CD4-positive, CD25-positive, alpha-beta regulatory T cell (primary cell): ENCODE measurements at regions not wholly inside any gene's neighbourhood (a gene's known extent, or its start where the extent isn't known, plus 50 kb on each side); places are given as distances from the start of the nearest gene placed in this dataset.
"Not testable (repeated sequence)": the region's sequence is repeated elsewhere in the genome, so short reads cannot be mapped to it uniquely, and the experiment has no call there.

Experiments used
- ATAC-seq, 2 donors: fragments of 150-1000 bp; cut with Tn5 transposase; one replicate each; pipeline ENCODE4 v1.10.0; 2021; ENCODE audit warnings: low read depth in 2 of 2, moderate number of reproducible peaks in 2 of 2, moderate library complexity in 1 of 2
- DNase-seq, 3 donors: peaks; one replicate each; pipeline versions ENCODE4 v3.0.0 to v3.0.0-alpha.2; 2012 to 2022; ENCODE audit warnings: mixed read lengths in 1 of 3
- H3K27ac ChIP-seq: one replicate; pipeline ENCODE4 v1.7.0; 2013; ENCODE audit warnings: mild to moderate bottlenecking, low read length; ENCODE audit not compliant: insufficient read depth, poor library complexity, severe bottlenecking
- H3K27me3 ChIP-seq: one replicate; pipeline ENCODE4 v1.7.0; 2013; ENCODE audit warnings: low read length; ENCODE audit not compliant: control insufficient read depth, insufficient read depth
- H3K36me3 ChIP-seq: one replicate; pipeline ENCODE4 v1.7.0; 2013; ENCODE audit warnings: mild to moderate bottlenecking, low read length, moderate library complexity; ENCODE audit not compliant: control insufficient read depth, insufficient read depth
- H3K4me1 ChIP-seq: 2 replicates; pipeline ENCODE4 v1.7.0; 2013; ENCODE audit warnings: mild to moderate bottlenecking, low read length; ENCODE audit not compliant: insufficient read depth, control insufficient read depth, poor library complexity, severe bottlenecking
- H3K4me3 ChIP-seq: one replicate; pipeline ENCODE4 v1.7.0; 2013; ENCODE audit warnings: low read depth, mild to moderate bottlenecking, low read length, moderate library complexity
- H3K9me3 ChIP-seq, 2 experiments: 1 replicate in 1 of 2; 2 replicates in 1 of 2; pipeline ENCODE4 v1.7.0; 2013; ENCODE audit warnings: low read length in 2 of 2, mild to moderate bottlenecking in 1 of 2, moderate library complexity in 1 of 2; ENCODE audit not compliant: control insufficient read depth in 2 of 2
- H3K27ac Mint-ChIP-seq, 3 donors: one replicate each; pipeline ENCODE4 v1.8.0; 2020 to 2022; ENCODE audit warnings: mild to moderate bottlenecking in 3 of 3, mixed read lengths in 3 of 3, moderate library complexity in 2 of 3
- H3K27me3 Mint-ChIP-seq: one replicate; pipeline ENCODE4 v1.8.0; 2022; ENCODE audit warnings: mild to moderate bottlenecking, mixed read lengths
- H3K36me3 Mint-ChIP-seq: one replicate; pipeline ENCODE4 v1.8.0; 2020; ENCODE audit warnings: mixed read lengths
- H3K4me1 Mint-ChIP-seq, 4 donors: one replicate each; pipeline ENCODE4 v1.8.0; 2020 to 2022; ENCODE audit warnings: mixed read lengths in 4 of 4, mild to moderate bottlenecking in 1 of 4
- H3K4me3 Mint-ChIP-seq, 4 donors: one replicate each; pipeline ENCODE4 v1.8.0; 2020 to 2022; ENCODE audit warnings: mild to moderate bottlenecking in 4 of 4, mixed read lengths in 4 of 4, moderate library complexity in 3 of 4
- H3K9me3 Mint-ChIP-seq, 7 donors: one replicate each; pipeline ENCODE4 v1.8.0; 2020 to 2022; ENCODE audit warnings: mixed read lengths in 7 of 7, mild to moderate bottlenecking in 3 of 7, moderate library complexity in 2 of 7

DNA sequence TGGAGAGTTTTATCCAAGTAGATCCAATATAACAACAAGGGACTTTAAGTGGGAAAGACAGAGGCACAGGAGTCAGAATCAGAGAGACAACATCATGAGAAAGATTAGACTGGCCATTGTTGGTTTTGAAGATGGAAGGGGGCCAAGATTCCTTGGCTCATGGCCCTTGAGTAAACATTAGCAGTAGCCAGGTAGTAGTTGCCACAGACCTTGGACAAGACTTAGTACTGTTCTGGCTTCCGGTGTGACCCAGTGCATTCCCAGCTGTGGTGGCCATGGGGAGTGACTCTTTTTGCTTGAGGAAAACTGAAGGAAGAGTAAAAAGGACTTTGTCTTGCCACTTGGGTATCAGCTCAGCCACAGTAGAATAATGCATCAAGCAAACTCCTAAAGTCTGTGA lies 462.2 kb upstream of the CPXCR1 start:
- H3K36me3 ChIP-seq = no peaks in the 10 kb centered on the region
- H3K4me3 ChIP-seq = no peak overlapping the region
- Mint-ChIP-seq H3K4me1 (no peaks in the 10 kb centered on the region), H3K27me3 (no peaks in the 10 kb centered on the region), H3K27ac (no peak overlapping the region), H3K4me3 (no peak overlapping the region), H3K9me3 (peaks cover 0 to 6% (median 1%) of the 10 kb centered on the region in 7 donors), H3K36me3 (no peaks in the 10 kb centered on the region)
- no peak overlapping the region for H3K27ac ChIP-seq
- no peaks in the 10 kb centered on the region for H3K4me1 ChIP-seq
- DNase-seq = no peak
- no peak for ATAC-seq
- no peaks in the 10 kb centered on the region for H3K27me3 ChIP-seq
- H3K9me3 ChIP-seq = no peaks in the 10 kb centered on the region

DNA sequence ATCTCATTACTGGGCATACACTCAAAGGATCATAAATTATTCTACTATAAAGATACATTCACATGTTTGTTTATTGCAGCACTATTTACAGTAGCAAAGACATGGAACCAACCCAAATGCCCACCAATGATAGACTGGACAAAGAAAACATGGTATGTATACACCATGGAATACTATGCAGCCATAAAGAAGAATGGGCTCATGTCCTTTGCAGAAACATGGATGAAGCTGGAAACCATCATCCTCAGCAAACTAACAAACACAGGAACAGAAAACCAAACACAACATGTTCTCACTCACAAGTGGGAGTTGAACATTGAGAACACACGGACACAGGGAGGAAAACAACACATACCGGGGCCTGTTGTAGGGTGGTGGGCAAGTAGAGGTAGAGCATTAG lies 433.1 kb upstream of the CPXCR1 start:
- H3K27me3 ChIP-seq, H3K36me3 ChIP-seq, H3K4me3 Mint-ChIP-seq, H3K27me3 Mint-ChIP-seq, H3K36me3 Mint-ChIP-seq, H3K4me3 ChIP-seq, H3K4me1 ChIP-seq, H3K27ac Mint-ChIP-seq, H3K4me1 Mint-ChIP-seq, DNase-seq, H3K9me3 ChIP-seq, H3K27ac ChIP-seq, ATAC-seq: not testable (repeated sequence)
- H3K9me3 Mint-ChIP-seq = peaks cover 0 to 27% (median 9%) of the 10 kb centered on the region in 7 donors

DNA sequence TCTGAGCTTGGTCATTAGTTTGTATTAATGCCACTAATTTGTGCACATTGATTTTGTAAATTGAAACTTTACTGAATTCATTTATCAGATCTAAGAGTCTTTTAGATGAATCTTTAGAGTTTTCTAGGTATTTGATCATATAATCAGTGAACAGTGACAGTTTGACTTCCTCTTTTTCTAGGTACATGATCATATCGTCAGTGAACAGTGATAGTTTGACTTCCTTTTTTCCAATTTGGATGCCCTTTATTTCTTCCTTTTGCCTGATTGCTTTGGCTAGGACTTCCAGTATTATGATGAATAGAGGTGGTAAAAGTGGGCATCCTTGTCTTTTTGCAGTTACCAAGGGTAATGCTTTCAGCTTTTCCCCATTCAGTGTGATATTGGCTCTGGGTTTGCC lies 421.4 kb upstream of the CPXCR1 start:
- H3K4me1 ChIP-seq = no peaks in the 10 kb centered on the region
- no peaks in the 10 kb centered on the region for H3K36me3 ChIP-seq
- H3K9me3 Mint-ChIP-seq = peaks cover 0 to 5% (median 0%) of the 10 kb centered on the region in 7 donors
- H3K36me3 Mint-ChIP-seq = no peaks in the 10 kb centered on the region
- no peaks in the 10 kb centered on the region for H3K27me3 Mint-ChIP-seq
- H3K27me3 ChIP-seq = no peaks in the 10 kb centered on the region
- H3K27ac Mint-ChIP-seq = no peak overlapping the region
- no peaks in the 10 kb centered on the region for H3K4me1 Mint-ChIP-seq
- no peak for ATAC-seq
- no peaks in the 10 kb centered on the region for H3K9me3 ChIP-seq
- no peak overlapping the region for H3K4me3 ChIP-seq
- no peak overlapping the region for H3K4me3 Mint-ChIP-seq
- H3K27ac ChIP-seq = no peak overlapping the region
- DNase-seq = no peak

DNA sequence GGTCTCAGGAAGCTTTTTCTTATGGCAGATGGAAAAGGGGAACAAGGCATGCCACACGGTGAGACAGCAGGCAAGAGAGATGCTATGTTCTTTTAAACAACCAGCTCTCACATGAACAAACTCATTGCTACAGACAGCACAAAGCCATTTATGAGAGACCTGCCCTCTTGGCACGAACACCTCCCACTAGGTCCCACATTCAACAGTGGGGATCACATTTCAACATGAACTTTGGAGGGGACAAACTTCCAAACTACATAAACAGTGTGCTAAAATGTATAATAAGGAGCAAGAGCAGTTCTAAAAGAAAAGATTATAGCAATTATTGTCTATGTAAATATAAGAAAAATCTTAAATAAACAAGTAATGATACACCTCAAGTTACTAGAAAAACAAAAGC lies 391.8 kb upstream of the CPXCR1 start:
- H3K4me3 Mint-ChIP-seq = no peak overlapping the region
- H3K9me3 ChIP-seq = no peaks in the 10 kb centered on the region
- no peaks in the 10 kb centered on the region for H3K27me3 Mint-ChIP-seq
- peaks cover 0 to 4% (median 0%) of the 10 kb centered on the region in 7 donors for H3K9me3 Mint-ChIP-seq
- no peaks in the 10 kb centered on the region for H3K36me3 Mint-ChIP-seq
- H3K4me3 ChIP-seq = no peak overlapping the region
- DNase-seq (no peak), ATAC-seq (no peak)
- H3K4me1 Mint-ChIP-seq = no peaks in the 10 kb centered on the region
- H3K36me3 ChIP-seq = no peaks in the 10 kb centered on the region
- H3K4me1 ChIP-seq = no peaks in the 10 kb centered on the region
- no peaks in the 10 kb centered on the region for H3K27me3 ChIP-seq
- no peak overlapping the region for H3K27ac ChIP-seq
- H3K27ac Mint-ChIP-seq = no peak overlapping the region

DNA sequence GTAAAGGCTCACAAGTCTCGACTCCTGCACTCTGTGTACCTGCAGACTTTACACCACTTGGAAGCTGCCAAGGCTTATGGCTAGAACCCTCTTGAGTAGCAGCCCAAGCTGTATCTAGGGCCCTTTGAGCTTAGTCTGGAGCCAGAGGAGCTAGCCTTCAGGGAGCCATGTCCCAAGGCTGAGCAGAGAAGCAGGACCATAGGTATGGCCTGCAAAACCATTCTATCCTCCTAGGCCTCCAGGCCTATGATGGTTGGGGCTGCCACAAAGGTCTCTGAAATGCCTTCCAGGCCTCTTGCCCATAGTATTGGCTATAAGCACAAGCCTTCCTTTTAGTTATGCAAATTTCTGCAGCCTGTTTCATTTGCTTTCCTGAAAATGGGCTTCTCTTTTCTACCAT lies 380.7 kb upstream of the CPXCR1 start:
- ATAC-seq = no peak
- H3K9me3 Mint-ChIP-seq = peaks cover 0 to 8% (median 0%) of the 10 kb centered on the region in 7 donors
- H3K36me3 Mint-ChIP-seq = no peaks in the 10 kb centered on the region
- no peaks in the 10 kb centered on the region for H3K27me3 ChIP-seq
- no peaks in the 10 kb centered on the region for H3K27me3 Mint-ChIP-seq
- no peak overlapping the region for H3K27ac Mint-ChIP-seq
- DNase-seq = no peak
- H3K36me3 ChIP-seq = no peaks in the 10 kb centered on the region
- no peaks in the 10 kb centered on the region for H3K4me1 Mint-ChIP-seq
- H3K4me3 Mint-ChIP-seq = no peak overlapping the region
- no peaks in the 10 kb centered on the region for H3K4me1 ChIP-seq
- no peak overlapping the region for H3K27ac ChIP-seq
- peaks cover 0 to 10% of the 10 kb centered on the region in 2 experiments for H3K9me3 ChIP-seq
- no peak overlapping the region for H3K4me3 ChIP-seq

DNA sequence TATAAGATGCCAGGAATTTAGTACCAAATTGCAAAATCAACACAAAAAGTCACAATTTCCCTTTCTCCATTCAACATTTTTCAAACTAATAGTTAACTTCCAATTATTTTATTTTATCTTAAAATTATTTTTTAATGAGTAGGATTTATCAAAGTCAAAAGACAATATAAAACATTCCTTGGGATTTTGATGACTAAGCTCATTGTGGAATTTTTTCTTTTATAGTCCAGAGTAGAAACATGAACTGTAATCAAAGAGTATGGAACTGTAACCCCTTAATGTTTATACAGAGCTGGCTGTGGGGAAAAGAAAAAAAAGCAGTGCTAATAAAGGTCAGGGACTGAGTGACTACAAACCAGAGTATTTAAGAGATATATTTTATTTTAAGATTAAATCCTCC lies 368.6 kb upstream of the CPXCR1 start:
- Histone ChIP-seq H3K27me3 (no peaks in the 10 kb centered on the region), H3K36me3 (no peaks in the 10 kb centered on the region), H3K9me3 (peaks cover 1 to 5% of the 10 kb centered on the region in 2 experiments), H3K4me3 (no peak overlapping the region), H3K27ac (no peak overlapping the region), H3K4me1 (no peaks in the 10 kb centered on the region)
- H3K36me3 Mint-ChIP-seq = no peaks in the 10 kb centered on the region
- H3K4me1 Mint-ChIP-seq = no peaks in the 10 kb centered on the region
- H3K9me3 Mint-ChIP-seq = peaks cover 0 to 5% (median 0%) of the 10 kb centered on the region in 7 donors
- DNase-seq (no peak), ATAC-seq (no peak)
- H3K27ac Mint-ChIP-seq = no peak overlapping the region
- H3K27me3 Mint-ChIP-seq = no peaks in the 10 kb centered on the region
- H3K4me3 Mint-ChIP-seq = no peak overlapping the region

DNA sequence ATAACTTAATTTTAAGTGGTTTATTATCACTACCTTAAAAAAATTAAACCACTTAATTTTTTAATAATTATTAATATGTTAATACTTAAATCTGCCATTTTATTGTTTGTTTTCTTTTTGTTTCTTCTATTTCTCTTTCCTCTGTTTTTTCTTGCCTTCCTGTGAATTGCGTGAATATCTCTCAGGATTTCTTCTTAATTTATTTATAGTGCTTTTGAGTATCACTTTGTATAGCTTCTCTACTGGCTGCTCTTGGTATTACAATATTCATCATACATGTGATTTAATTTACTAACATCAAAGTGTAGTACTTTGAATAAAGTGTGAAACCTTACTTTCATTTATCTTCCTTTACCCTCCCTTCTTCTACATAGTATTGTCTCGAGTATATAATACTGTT lies 349.5 kb upstream of the CPXCR1 start:
- DNase-seq = no peak
- no peak for ATAC-seq
- no peaks in the 10 kb centered on the region for H3K27me3 ChIP-seq
- no peak overlapping the region for H3K27ac ChIP-seq
- no peaks in the 10 kb centered on the region for H3K4me1 ChIP-seq
- peaks cover 0 to 2% of the 10 kb centered on the region in 2 experiments for H3K9me3 ChIP-seq
- H3K36me3 ChIP-seq = no peaks in the 10 kb centered on the region
- Mint-ChIP-seq H3K4me3 (no peak overlapping the region), H3K27ac (no peak overlapping the region), H3K4me1 (no peaks in the 10 kb centered on the region), H3K27me3 (no peaks in the 10 kb centered on the region), H3K36me3 (no peaks in the 10 kb centered on the region), H3K9me3 (peaks cover 0 to 2% (median 0%) of the 10 kb centered on the region in 7 donors)
- no peak overlapping the region for H3K4me3 ChIP-seq

DNA sequence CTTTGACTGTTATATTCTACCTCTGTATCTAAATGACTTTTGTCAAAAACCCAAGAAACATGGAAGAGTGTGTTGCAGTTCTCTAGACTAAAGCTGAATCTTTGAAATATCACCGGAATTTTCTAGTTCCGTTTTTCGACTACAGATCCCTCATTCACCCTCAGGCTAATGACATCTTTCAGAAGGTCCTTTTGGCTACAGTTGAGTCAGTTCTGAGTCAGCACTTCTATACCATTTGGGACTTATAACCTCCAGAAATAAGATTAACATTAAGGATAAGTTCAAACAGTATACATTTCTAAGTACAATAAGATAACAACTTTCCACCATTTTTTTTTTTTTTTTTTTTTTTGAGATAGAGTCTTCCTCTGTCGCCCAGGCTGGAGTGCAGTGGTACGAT lies 331.0 kb upstream of the CPXCR1 start:
- no peaks in the 10 kb centered on the region for H3K27me3 Mint-ChIP-seq

More for the DNA sequence above, 331.0 kb upstream of the CPXCR1 start:
- Histone ChIP-seq H3K4me1 (no peaks in the 10 kb centered on the region), H3K27ac (no peak overlapping the region), H3K36me3 (no peaks in the 10 kb centered on the region), H3K4me3 (no peak overlapping the region), H3K9me3 (no peaks in the 10 kb centered on the region), H3K27me3 (no peaks in the 10 kb centered on the region)
- Mint-ChIP-seq H3K4me3 (no peak overlapping the region), H3K36me3 (no peaks in the 10 kb centered on the region), H3K4me1 (no peaks in the 10 kb centered on the region), H3K27ac (no peak overlapping the region), H3K9me3 (peaks cover 0 to 1% (median 0%) of the 10 kb centered on the region in 7 donors)
- no peak for DNase-seq
- no peak for ATAC-seq
